Eye (tissue), 1 donor: ENCODE measurements at regions not wholly inside any gene's neighbourhood (a gene's known extent, or its start where the extent isn't known, plus 50 kb on each side); places are given as distances from the start of the nearest gene placed in this dataset.
"Not testable (repeated sequence)": the region's sequence is repeated elsewhere in the genome, so short reads cannot be mapped to it uniquely, and the experiment has no call there.

Source experiments
- DNase-seq: peaks from one replicate; pipeline ENCODE4 v3.0.0-alpha.2; 2015

DNA sequence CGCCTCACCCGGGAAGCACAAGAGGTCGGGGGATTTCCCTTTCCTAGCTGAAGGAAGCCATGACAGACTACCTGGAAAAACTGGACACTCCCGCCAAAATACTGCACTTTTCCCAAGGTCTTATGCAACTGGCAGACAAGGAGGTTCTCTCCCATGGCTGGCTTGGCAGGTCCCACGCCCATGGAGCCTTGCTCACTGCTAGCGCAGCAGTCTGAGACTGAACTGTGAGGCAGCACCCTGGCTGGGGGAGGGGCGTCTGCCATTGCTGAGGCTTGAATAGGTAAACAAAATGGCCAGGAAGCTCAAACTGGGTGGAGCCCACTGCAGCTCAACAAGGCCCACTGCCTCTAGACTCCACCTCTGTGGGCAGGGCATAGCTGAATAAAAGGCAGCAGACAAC is 92.1 kb downstream of the C4BPA start:
- not testable (repeated sequence) for DNase-seq

DNA sequence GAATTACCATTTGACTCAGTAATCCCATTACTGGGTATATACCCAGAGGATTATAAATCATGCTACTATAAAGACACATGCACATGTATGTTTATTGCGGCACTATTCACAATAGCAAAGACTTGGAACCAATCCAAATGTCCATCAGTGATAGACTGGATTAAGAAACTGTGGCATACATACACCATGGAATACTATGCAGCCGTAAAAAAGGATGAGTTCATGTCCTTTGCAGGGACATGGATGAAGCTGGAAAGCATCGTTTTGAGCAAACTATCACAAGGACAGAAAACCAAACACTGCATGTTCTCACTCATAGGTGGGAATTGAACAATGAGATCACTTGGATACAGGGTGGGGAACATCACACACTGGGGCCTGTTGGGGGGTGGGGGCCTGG is 97.5 kb downstream of the C4BPA start:
- DNase-seq = not testable (repeated sequence)

DNA sequence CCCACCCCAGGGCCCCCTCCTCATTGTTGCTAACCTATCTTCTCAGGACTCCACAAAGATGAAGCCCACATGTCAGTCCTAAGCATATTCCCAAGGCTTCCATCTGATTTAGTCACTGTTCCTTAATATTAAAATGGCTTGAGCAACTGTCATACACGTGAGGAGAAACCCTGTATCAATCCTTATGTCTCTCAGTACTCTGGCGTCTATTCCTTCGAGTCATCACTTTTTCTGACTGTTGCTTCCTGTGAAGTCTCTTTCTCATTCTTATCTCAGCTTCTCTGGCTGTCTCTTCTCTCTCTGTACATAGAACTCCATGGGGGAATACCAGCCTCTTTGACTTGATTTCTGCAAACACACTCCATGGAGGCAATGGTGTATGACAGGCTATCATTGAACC is 98.4 kb downstream of the C4BPA start:
- no peak for DNase-seq

DNA sequence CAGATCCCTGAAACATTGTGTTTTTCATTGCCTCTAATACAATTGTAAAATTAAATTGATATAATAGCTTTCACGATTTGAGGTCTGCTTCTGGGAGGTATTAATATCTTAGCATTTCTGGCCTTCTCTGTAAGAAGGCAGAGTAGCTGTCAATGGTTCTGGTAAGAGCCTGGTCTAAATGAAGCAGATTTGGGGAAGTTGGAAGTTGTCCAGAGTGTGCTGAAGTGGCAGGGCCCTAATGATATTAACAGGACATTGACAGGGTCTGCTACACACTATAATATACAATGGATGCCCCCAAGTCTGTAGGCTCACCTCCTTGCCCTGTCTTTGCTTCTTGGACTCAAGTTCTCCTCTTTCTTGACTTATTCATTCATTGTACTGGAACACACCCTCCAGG is 99.5 kb downstream of the C4BPA start:
- DNase-seq = no peak

DNA sequence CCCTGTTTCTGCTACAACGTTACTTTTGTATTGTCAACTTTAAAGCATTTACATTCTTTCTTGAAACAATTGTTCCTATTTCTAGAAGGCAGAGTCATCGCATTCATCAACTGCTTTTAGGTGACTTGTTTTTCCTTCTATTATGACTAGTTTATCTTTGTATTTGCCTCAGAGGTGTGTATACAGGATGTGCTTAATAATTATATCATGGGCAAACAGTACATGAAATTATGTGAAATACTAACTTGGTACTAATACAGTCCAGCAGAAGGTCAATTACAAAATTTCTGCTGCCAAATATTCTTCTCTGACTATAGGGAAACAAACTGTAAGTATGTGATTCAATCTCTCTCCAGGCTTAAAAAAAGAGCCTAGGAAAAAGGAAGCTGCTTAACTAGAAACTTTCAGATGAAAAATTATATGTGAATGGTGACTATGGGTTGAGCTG is 101.6 kb downstream of the C4BPA start:
- no peak for DNase-seq

DNA sequence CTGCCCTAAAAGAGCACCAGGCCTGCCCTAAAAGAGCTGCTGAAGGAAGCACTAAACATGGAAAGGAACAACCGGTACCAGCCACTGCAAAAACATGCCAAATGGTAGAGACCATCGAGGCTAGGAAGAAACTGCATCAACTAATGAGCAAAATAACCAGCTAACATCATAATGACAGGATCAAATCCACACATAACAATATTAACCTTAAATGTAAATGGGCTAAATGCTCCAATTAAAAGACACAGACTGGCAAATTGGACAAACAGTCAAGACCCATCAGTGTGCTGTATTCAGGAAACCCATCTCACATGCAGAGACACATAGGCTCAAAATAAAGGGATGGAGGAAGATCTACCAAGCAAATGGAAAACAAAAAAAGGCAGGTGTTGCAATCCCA is 104.7 kb downstream of the C4BPA start:
- not testable (repeated sequence) for DNase-seq

DNA sequence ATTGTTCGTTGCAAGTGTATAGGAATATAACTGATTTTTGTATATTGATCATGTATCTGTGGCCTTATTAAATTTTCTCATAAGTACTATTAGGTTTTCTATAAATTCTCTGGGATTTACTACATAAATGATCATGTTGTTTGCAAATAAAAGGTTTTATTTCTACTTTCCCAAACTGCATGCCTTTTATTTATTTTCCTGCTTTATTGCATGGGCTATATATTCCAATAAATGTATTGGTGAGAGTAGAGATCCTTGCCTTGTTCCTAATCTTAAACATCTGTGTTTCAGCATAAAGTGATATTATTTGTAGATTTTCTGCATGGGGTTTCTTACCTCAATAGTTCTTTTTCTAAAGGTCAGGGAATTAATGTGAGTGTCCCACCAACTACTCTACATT is 107.0 kb upstream of the CD55 start:
- DNase-seq = no peak

DNA sequence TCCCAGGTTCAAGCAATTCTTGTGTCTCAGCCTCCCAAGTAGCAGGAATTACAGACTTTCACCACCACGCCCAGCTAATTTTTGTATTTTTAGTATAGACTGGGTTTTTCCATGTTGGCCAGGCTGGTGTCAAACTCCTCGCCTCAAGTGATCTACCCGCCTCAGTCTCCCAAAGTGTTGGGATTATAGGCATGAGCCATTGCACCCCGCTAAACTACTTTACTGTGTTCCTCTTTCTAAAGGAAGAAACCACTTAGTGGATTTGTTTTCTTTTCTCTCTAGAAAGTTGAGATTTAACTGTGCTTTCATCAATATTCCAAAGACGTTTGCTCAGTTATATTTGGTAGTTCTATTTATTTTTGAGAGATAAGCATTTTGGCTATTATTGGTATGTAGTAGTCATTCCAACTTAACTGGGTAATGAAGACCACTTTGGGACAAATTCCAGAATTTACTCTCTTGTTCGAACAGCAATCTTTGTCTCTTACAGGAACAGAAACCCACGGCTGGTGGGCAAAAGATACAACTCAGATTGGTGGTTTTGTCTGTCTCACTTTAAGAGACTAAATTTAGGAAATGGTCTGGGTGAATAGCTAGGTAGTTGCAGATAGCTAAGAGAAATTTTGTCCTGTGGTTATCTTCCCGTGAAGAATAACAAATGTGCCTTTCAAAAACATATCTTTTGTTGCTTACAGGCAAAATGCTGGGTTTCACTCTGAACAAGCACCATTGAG is 103.5 kb upstream of the CD55 start:
- DNase-seq = no peak

DNA sequence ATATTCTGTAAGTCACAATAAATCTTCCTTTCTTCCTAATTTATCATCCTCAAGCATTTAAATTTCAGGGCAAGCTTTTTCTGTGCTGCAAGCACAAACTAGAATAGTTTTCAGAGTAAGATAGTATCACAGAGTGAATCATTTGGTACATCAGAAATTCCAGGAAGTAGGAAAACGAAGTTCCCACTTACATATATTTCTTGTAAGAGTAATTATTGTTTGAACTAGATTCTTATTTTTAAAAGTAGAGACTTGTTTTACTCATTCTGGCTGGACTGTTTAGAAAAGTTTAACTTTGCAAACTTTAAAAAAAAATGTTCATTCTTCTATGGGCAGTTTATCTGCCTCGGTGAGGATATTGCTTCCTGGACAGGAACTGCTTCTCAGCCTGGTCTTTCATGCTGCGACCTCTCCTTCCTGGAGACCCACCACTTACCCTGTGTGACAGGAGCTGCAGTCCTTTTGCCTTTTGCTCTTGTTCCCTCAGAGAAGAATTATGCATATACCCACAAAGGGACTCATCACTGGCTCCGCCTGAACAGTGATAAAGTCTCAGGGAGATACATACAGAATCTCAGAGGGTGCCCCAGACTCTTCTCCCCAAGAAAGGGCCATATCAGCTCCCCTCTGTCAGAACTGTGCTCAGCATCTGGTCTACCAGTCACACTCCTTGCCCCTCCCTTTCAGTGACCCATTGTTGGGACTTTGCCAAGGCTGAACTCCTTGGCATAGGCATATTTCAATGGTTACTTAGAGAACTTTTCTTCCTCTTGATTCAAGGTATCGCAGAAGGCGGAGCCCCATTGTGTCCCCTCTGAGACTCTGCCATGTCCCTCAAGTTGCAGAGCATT is 102.7 kb upstream of the CD55 start:
- DNase-seq = no peak

DNA sequence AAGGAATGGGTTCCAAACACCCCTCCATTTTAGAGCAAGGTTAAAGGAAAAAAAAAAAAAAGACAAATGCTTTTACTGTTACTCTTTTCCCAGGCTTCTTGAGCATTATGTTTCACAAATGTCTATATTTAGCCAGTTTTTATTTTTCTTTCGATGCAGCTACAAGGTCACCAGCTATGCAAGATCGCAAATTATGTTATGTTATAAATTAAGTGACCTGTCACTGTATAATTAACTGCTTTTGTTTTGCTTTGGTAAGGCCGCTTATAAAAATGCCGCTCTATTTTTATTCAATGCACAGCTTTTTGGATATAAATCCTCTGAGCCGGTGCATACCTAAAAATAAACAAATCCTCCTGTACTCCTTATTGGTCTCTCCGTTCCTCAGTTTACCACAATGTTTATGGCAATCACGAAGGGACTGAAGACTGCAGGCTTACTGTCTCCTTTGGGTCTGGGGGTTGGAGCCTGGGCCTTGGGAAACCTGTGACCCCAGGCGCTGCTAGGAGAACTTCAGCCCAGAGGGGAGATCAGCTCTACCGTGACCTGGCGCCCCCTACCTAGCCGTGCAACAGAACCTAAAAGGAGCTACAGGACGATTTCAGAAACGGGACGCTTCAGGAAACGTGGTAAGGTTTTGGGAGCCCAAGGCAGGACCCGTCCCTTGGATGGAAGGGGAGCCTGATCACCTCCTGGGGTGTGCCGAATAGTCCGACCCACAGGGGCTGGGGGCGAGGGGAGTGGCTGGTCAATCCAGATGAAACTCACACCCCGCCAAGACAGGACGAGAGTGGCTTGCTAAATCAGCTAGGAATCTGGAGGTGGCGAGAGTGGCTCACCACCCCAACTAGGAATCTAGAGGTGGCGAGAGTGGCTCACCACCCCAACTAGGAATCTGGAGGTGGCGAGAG is 101.2 kb upstream of the CD55 start:
- no peak for DNase-seq

DNA sequence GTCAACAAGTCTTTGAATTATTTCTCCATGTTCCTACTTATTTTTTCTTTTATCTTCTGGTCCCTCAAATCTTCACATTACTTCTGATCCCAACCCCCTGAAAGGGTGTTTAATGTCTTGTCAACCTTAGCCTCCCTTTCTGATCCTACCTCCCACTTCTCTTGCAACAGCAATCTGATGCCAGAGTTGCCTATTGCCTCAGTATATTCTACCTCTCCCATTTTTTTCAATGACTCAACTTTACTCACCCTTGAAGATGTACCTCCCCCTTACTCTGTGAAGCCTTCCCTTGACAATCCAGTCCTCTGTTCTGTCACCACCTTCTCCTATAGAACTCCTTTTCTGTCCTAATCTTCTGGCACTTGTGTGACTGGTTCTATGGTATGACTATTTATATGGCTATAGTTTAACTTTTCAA is 99.5 kb upstream of the CD55 start:
- no peak for DNase-seq

DNA sequence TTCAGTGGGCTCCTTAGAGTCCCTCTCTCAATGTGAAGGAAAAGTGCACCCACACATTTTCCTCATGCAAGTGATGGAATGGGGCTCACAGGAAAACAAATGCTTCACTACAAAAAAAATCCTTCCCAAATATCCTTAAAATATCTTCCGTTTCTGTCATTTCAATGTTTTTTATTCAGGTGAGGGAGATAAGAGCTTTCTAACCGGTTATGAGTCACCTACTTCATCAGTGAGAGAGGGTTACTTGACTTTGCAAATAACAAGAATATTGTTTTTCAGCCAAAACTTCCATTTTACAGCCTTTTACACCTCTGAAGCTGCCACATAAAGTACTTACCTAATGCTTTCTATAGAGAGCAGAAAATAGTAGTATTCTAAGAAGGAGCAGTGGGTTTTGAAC is 98.3 kb upstream of the CD55 start:
- no peak for DNase-seq

DNA sequence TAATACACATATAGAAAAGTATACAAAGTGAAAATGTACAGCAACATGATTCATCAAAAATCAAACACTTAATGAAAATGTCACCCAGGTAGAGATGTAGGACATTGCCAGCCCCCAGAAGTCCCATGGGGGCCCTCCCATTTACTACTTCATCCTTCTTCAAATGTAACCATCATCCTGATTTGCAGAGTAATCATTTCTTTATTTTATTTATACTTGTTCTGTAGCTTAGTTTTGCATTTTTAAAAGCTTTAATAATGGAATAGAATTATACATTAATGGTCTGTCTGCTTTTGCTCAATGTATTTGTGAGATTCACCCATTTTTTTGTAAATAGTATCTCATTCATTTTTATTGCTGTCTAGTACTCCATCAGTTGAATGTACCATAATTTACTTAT is 96.8 kb upstream of the CD55 start:
- no peak for DNase-seq

DNA sequence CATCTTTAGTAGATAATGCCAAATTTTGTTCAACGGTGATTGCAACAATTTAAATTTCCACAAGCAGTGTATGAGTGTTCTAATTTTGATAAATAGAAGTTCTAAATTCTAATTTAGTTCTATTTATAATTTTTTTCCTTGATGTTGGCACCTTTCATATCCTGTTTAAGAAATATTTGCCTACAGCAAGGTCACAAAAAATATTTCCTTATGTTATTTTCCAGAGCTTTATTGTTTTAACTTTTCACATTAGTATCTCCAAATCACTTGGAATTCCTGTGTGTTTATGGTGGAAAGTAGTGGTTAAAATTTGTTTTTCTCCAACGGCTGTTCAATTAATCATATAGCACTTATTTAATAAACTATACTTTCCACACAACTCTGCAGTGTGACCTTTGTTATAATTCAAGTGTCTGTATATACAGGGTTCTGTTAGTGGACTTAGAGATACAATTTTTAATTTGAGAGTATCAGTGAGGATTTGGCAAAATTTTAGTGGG is 94.3 kb upstream of the CD55 start:
- no peak for DNase-seq

DNA sequence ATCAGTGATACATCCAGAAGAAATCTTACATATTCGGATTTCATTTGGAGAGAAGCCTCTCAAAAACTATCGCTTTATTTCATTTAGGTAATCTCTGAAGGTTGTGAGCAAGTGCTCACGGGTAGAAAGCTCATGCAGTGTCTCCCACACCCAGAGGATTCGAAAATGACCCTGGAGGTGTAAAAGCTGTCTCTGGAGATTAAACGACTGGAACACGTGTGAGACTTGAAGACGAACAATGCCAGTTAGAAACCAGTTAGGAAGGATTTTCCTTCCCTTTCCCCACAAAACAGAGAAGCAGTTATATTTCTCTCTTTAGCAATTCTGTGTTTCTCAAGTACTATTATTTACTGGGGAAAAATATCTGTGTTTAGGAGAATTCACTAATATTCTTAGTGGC is 92.5 kb upstream of the CD55 start:
- no peak for DNase-seq

DNA sequence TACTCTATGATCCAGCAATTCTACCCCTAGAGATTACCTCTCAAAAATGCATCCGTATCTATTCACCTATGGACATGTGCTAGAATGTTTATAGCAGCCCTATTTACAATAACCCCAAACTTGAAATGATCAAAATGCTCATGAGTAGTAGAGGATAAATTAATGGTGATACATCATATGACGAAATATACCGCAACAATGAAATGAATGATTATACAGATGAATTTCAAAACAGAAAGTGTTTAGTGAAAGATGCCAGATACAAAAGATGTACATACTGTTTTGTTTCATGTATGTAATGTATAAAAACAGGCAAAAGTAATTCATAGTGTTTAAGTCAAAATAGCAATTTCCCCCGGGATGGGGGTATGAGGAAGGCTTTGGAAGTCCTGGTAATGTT is 91.0 kb upstream of the CD55 start:
- DNase-seq = no peak

DNA sequence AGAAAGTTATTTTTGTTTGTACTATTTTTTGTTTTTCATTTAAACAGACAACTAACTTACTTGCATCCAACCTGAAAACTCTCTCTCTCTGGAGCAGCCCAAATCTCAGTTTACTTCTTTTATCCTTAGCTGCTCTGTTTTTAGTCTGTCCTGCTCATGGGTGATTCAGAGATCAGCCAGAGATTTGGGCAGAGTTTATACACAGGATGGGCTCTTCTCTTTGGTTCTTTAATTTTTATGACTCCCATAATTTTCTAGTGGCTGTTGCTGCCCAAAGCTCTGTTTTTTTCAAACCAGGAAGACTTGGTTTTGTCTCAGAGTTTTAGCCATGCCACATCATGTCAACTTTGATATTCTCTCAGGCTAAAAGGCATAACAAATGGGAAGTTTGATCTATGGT is 86.8 kb upstream of the CD55 start:
- DNase-seq = no peak

DNA sequence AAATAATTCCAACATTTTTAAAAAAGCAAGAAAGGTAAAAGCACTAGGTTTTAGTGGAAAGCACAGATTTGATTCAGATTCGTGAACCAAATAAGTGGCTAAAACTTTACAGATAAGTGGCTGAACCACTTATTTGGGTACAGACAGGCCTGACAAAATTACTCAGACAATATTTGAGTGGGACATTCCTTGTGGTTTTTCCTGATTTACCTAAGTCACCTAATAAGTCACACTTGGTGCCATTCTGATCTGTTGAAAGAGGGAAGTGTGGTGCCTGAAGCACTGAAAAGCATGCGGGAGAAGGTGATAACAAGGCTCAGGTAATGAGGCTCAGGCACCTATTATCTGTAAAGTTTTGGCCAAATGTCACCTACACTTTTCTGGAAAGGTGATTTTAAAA is 81.6 kb upstream of the CD55 start:
- DNase-seq = no peak

DNA sequence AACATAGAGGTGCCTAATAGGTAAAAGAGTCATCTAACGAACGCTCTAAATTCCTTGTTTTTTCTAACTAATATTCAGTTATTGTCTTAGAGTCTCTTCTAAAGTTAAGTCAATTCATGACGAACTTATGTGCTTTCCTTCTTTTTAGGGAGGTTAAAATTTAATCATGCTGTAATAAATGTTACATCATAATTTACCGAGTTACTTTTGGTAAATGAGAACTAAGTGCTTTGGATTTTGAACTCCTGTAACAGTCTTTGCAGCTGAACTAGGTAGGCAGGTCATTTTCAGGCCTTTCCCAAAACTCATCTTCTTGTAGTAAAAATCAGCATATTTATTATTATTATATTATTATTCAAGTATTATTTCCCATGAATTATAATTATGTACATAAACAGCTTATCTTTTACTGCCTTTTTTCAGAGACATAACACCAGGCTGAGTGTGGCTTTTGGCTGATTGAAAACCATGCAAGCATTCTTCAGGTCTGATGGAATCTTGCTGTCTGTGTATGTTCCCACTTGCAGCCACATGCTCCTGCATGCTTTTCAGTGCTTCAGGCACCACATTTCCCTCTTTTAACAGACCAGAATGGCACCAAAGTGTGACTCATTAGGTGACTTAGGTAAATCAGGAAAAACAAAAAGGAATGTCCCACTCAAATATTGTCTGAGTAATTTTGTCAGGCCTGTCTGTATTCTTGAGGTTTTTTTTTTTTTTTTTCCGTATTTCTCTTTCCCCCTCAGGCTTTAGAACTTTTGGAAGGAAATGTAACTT is 81.0 kb upstream of the CD55 start:
- DNase-seq = peak; percentile 44

DNA sequence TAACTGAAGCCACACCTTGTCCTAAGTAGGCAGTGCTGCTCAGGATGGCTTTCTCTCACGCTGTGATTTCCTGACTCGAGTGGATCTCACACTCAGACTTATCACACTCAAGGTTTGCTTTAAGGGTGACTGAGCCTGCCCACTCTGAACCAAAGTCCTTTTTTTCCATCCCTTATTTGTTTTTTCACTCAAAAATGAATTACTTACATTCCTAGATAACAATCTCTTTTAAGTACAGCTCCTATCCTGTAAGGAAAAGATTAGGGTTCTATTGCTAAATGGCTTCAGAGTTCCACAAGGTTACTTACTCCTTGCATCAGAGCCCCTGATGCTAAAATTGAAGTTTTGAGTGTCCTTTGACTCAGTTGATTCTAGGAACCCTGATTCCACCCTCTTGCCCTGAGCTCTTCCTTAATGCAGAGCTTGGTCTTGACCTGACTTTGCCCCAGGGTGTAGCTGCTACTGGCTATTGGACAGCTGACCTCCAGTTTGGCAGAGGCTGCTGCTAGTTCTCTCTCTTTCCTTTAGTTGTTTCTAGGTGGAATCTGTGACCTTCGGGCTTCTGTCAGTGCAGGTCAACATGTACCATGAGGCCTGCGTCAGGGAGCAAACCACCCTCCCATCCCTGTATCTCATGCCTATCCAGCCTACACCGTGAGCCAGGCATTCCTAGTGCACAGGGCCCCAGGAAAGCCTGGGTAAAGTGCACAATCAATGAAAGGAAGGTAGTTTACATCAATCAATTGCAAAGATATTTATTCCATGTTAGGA is 80.1 kb upstream of the CD55 start:
- no peak for DNase-seq
